ENCODE measurements at regions not wholly inside any gene's neighbourhood (a gene's known extent, or its start where the extent isn't known, plus 50 kb on each side); places are given as distances from the start of the nearest gene placed in this dataset.

DNA sequence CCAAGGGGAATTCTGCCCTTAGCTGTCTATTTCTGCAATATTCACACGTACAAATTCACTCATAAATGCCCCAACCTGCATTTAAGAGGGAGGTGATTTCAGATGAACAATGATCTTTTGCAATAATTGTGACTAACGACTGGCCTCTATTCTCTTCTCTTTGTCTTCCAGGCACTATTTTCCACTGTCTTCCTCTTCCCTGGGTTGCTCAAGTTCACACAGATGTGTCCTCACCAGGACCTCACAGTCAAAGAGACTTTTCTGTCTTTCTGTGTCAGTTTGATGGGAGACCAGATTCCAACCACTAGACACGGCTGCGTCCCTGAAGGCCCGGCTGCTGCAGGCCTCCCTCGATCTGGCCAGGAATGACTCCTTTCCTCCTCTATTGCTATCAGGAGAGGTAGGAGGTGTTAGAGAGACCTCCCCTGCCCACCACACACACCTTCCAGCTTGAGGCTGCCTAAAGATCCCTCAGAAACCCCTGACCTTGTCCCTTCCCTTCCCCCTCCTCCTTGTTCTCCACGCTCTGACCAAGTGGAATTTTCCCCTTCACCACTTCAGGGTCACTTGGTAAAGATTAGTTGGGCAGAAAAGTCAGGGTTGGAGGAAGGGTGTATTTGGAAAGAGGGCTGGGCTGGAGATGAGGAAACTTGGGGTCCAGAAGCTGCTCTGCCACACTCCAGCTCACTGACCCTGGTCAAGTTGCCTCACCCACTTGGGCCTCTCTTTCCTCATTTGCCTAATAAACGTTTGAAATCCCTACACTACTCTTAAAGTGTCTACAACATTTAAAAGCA is 109.2 kb upstream of the COPS8 start:
- H3K4me3 Mint-ChIP-seq: no peak overlapping the region
- no peaks in the 10 kb centered on the region for H3K27me3 Mint-ChIP-seq (ENCODE audit: low read depth)
- no peaks in the 10 kb centered on the region for H3K4me1 Mint-ChIP-seq (ENCODE audit: low read depth)
- H3K27ac Mint-ChIP-seq: no peak overlapping the region
- H3K9me3 Mint-ChIP-seq: no peaks in the 10 kb centered on the region
- no peak for ATAC-seq (replicated peaks in 1 of 2)
- no peak for DNase-seq
- H3K36me3 Mint-ChIP-seq (ENCODE audit: insufficient read depth in 2 of 2): no peaks in the 10 kb centered on the region

DNA sequence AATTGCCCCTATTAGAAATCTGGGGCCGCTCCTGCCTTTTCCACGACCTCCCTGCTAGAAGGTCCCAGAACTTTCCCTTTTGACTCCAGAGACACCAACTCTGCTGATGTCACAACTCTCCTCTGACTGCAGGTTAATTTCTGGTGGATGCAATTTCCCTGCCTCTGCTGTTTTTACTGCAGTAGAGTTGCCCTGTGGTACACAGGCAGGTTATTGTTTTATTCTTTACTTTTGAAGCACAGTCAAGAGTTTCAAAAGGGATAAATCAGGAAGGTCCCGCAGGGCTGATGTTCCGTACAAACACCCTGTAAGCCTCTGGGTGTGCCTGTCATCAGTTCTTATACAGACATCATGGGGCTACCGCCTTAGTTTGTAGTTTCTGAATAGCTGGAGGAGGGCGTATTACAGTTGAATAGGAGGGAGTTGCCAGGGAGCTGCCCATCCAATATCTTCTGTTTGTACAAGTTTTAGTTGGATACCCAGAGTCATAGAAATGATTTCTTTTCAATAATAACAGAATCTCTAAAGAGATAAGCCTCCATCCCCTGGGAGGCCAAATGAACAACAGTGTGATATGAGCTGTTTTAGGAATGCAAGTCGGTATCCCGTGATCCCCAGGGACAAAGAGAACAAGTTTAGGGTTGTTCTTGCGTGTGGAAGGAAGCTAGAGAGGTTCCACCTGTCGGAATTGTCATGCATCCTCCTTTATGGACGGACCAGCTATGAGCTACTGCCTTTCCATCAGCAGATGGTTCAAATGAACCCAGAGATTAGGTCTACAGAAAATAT is 108.4 kb upstream of the COPS8 start:
- Mint-ChIP-seq H3K9me3 (no peaks in the 10 kb centered on the region), H3K27me3 (ENCODE audit: low read depth) (no peaks in the 10 kb centered on the region), H3K27ac (no peak overlapping the region), H3K4me1 (ENCODE audit: low read depth) (no peaks in the 10 kb centered on the region), H3K36me3 (ENCODE audit: insufficient read depth in 2 of 2) (no peaks in the 10 kb centered on the region), H3K4me3 (no peak overlapping the region)
- no peak for DNase-seq
- no peak for ATAC-seq (replicated peaks in 1 of 2)

DNA sequence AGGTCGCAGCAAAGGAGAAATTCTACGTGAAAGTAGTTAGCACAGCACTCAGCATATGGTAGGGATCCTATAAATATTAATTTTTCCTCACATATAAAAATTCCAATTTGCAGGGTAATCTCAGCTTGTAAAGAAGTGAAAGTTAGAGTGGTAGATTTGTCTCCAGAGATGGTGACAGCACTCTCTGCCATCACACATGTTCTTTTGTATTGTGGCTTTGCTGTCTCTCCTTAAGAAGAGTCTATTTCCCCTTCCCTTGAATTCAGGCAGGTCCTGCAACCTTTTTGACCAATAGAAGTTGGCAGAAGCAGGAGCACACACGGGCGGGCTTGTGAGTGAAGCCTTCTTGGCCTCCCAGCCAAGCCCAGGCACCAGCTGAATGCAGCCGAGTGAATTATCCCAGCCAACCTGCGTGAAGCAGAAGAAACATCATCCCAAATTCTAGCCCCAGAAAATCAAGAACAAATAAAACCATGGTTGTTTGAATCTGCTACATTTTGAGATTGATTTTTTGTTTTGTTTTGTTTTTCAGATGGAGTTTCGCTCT is 107.8 kb upstream of the COPS8 start:
- peaks cover 0 to 3% of the 10 kb centered on the region in 2 donors for H3K9me3 Mint-ChIP-seq
- peaks cover 0 to 2% of the 10 kb centered on the region in 2 donors for H3K36me3 Mint-ChIP-seq (ENCODE audit: insufficient read depth in 2 of 2)
- no peak overlapping the region for H3K4me3 Mint-ChIP-seq
- DNase-seq: no peak
- no peak for ATAC-seq (replicated peaks in 1 of 2)
- H3K27ac Mint-ChIP-seq: no peak overlapping the region
- H3K27me3 Mint-ChIP-seq (ENCODE audit: low read depth): no peaks in the 10 kb centered on the region
- no peaks in the 10 kb centered on the region for H3K4me1 Mint-ChIP-seq (ENCODE audit: low read depth)

DNA sequence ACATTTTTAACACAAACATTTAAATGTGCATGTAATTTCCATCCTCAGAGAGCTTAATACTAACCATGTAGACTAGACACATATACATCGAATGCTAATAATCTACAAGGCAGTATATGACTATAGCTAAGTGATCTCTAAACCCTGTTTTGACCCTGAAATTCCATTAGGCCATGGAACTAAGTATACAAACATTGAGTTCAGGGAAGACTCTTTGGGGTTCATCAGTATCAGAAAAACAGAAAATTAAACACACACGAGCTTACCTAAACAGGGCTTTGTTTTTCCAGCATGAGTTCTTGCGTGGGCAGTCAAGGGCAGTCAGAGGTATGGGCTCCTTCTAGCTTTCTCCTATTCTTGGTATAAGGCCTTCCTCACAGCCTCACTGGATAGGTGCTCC is 106.0 kb upstream of the COPS8 start:
- DNase-seq (no peak), ATAC-seq (replicated peaks in 1 of 2) (no peak)
- Mint-ChIP-seq H3K27me3 (ENCODE audit: low read depth) (peaks cover 3% of the 10 kb centered on the region), H3K4me3 (no peak overlapping the region), H3K27ac (no peak overlapping the region), H3K4me1 (ENCODE audit: low read depth) (no peaks in the 10 kb centered on the region), H3K36me3 (ENCODE audit: insufficient read depth in 2 of 2) (peaks cover 2% of the 10 kb centered on the region in 2 donors), H3K9me3 (peaks cover 0 to 5% of the 10 kb centered on the region in 2 donors)

DNA sequence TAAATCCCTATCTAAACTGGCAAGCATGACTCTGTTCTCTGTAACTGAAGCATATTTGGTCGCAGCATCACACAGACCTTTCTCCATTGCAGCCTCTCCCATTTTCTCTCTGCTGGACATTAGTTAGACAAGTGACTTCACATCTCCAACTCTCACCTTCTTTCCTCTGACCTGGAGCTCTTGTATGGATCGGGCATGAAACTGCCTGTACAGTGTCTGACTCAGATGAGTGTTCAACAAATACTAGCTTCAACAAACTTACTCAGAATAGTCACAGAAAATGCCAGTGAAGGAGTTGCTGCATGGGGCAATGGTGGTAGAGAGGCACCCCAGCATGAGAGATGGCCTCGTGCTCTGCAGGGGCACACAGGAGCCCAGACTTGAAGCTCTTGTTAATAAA is 104.7 kb upstream of the COPS8 start:
- H3K4me1 Mint-ChIP-seq (ENCODE audit: low read depth): no peaks in the 10 kb centered on the region
- H3K4me3 Mint-ChIP-seq: no peak overlapping the region
- H3K36me3 Mint-ChIP-seq (ENCODE audit: insufficient read depth in 2 of 2): peaks cover 2% of the 10 kb centered on the region in 2 donors
- H3K9me3 Mint-ChIP-seq: peaks cover 0 to 5% of the 10 kb centered on the region in 2 donors
- ATAC-seq (replicated peaks in 1 of 2) (no peak), DNase-seq (no peak)
- peaks cover 6% of the 10 kb centered on the region for H3K27me3 Mint-ChIP-seq (ENCODE audit: low read depth)
- H3K27ac Mint-ChIP-seq: no peak overlapping the region

DNA sequence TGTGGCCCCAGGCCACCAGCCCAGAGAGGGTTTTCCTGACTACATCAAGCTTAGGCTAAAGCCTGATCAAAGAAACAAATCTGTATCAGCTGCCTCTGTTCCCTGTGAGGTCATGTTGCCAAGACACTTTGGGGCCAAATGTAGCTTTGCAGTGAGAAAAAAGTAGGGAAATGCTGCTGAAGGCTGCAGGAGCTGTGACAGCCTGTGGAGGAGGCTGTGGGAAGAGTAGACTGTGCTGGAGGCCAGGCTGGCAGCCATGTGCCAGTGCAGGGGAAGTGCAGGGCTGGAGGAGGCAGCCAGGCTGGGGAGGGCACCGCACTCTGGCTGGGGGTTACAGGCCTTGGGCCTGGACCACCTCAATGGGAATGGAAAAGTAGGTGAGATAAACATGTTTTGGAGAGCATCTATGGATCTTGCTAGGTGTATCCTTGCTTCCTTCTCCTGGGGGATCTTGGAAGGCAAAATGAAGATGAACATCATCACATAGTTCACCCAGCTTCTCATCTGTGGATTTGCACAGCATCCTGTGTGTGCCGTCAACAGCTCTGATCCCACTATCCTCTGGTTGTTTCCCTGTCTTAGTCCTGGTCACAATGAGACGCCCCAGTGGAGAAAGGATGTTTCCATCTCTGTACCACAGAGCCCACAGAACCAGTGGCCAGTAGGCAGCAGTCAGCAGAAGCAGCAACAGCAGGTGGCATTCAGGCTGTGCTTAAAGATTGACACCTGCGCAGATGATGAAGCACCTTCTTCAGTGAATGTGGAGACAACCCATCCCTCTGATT is 103.8 kb upstream of the COPS8 start:
- DNase-seq: no peak
- Mint-ChIP-seq H3K36me3 (ENCODE audit: insufficient read depth in 2 of 2) (peaks cover 2% of the 10 kb centered on the region in 2 donors), H3K4me3 (no peak overlapping the region), H3K27me3 (ENCODE audit: low read depth) (peaks cover 7% of the 10 kb centered on the region), H3K4me1 (ENCODE audit: low read depth) (no peaks in the 10 kb centered on the region), H3K9me3 (peaks cover 0 to 5% of the 10 kb centered on the region in 2 donors), H3K27ac (no peak overlapping the region)
- no peak for ATAC-seq (replicated peaks in 1 of 2)

DNA sequence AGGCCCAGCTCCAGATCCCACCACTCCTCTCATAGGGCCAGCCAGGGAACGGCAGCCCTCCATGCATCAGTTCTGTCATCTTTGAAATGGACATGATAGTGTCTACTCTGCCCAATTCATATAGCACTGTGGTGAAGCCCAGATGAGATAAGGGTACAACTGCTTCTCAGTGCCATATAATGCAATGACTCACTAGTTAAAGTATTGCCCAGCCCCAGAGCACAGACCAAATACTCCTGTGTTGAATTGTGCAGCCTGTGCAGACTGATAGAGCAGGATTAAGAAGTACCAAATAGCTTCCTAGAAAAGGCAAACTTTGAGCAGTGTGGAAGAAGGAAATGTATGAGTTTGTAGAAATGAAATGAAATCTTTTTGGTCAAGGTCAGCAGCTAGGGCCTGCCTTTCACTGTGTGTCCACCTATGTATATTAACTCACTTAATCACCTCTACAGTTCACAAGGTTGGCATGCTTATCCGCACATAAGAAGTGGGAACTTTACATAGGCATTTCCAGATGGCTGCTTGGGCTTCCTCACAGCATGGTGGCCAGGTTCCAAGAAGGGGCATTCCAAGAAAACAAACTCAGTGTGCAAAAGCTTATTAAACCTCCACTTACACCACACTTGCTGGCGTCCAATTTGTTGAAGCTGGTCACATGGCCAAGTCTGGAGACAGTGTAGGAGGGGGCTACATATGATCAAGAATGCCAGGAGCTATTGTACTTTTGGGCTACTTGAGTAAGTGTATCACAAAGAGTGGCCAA is 102.8 kb upstream of the COPS8 start:
- peaks cover 2% of the 10 kb centered on the region in 2 donors for H3K36me3 Mint-ChIP-seq (ENCODE audit: insufficient read depth in 2 of 2)
- ATAC-seq (replicated peaks in 1 of 2) (no peak), DNase-seq (no peak)
- H3K27me3 Mint-ChIP-seq (ENCODE audit: low read depth): peaks cover 13% of the 10 kb centered on the region
- H3K27ac Mint-ChIP-seq: no peak overlapping the region
- peaks cover 0 to 5% of the 10 kb centered on the region in 2 donors for H3K9me3 Mint-ChIP-seq
- no peak overlapping the region for H3K4me3 Mint-ChIP-seq
- H3K4me1 Mint-ChIP-seq (ENCODE audit: low read depth): no peaks in the 10 kb centered on the region

DNA sequence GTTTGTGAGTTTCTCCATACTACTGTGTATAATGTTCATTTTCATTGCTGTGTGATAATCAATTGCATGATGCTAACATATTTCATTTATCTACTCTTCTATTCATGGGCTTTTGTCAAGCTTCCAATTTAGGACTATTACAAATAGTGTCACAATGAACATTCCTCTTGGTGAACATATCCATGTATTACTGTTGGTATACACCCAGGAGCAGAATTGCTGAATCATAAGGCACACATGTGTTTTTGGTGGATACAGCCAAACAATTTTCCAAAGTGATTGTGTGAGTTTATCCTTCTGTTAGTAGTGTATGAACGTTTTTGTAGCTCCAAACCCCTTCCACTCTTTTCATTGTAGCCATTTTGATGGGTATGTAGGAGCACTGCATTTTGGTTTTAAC is 101.6 kb upstream of the COPS8 start:
- no peak overlapping the region for H3K4me3 Mint-ChIP-seq

DNA sequence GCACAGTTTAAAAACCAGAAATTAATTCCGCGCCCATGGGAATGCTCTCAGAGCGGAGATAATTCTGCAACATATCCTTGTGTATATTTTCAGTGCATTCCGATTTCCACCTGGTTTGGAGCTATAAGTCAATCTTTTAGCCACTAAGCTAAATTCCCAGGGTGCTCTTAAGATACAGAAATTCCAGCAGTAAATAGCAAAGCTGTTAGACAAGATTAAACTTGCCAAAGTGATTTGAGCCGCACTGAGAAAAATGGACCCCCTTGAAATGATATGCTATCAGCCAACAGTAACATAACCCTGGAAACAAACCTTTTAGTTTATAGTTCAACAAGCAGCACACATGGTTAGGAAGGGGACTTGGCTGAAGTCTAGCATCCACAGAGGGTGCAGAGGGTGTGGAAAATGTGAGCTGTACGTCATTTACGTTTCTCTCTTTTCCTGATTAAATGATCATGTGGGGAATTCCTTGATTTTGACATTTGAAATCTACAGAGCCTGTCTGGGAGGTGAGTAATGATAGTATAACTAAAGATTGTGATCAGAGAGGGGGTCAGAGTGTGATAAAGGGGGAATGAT is 99.8 kb upstream of the COPS8 start:
- Mint-ChIP-seq H3K4me3 (no peak overlapping the region), H3K27ac (no peak overlapping the region), H3K36me3 (ENCODE audit: insufficient read depth in 2 of 2) (peaks cover 2% of the 10 kb centered on the region in 2 donors), H3K27me3 (ENCODE audit: low read depth) (peaks cover 26% of the 10 kb centered on the region), H3K4me1 (ENCODE audit: low read depth) (no peaks in the 10 kb centered on the region), H3K9me3 (peaks cover 0 to 5% of the 10 kb centered on the region in 2 donors)
- ATAC-seq (replicated peaks in 1 of 2) (no peak), DNase-seq (no peak)

More for the DNA sequence above, 101.6 kb upstream of the COPS8 start:
- Mint-ChIP-seq H3K9me3 (peaks cover 0 to 5% of the 10 kb centered on the region in 2 donors), H3K27ac (no peak overlapping the region), H3K4me1 (ENCODE audit: low read depth) (no peaks in the 10 kb centered on the region), H3K27me3 (ENCODE audit: low read depth) (peaks cover 23% of the 10 kb centered on the region), H3K36me3 (ENCODE audit: insufficient read depth in 2 of 2) (peaks cover 2% of the 10 kb centered on the region in 2 donors)
- DNase-seq (no peak), ATAC-seq (replicated peaks in 1 of 2) (no peak)

DNA sequence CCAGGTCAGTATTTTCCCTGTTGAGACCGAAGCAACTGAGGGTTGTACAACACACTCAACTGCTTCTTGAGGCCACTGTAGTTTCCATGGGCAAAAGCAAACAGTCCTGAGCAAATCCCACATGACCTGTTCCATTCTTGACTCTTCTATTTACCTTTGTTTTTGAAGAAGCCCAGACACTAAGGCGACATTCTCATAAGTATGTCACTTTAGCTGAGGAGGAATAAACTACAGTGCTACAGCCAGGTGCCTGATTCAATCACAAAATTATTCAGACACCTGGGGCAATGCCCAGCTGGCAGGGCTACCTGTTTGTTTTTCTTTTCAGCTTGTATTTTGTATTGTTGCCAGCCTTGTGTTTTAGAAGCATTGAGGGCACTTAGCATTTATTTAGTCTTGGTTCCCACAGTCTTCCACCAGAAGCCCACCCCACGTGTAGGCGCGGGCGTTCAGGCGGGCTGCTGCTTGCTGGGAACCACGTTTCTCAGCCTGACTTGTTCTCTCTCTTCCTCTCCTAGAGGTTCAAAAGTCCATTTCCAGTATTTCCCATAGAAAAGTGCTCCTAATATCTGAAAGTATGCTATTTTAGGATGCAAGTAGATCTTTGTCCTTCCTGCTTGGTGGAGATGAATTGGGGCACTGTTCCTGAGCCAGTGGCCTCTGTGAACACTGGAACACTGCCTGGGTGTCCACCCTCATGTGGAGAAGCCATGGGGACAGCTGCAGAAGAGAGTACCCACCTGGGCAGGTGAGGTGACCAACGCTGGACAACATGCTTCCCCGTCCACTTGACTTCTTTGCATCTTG is 99.0 kb upstream of the COPS8 start:
- no peak for DNase-seq
- peaks cover 0 to 5% of the 10 kb centered on the region in 2 donors for H3K9me3 Mint-ChIP-seq
- no peak for ATAC-seq (replicated peaks in 1 of 2)
- H3K27ac Mint-ChIP-seq: no peak overlapping the region
- peaks cover 30% of the 10 kb centered on the region for H3K27me3 Mint-ChIP-seq (ENCODE audit: low read depth)
- peaks cover 2% of the 10 kb centered on the region in 2 donors for H3K36me3 Mint-ChIP-seq (ENCODE audit: insufficient read depth in 2 of 2)
- H3K4me1 Mint-ChIP-seq (ENCODE audit: low read depth): no peaks in the 10 kb centered on the region
- no peak overlapping the region for H3K4me3 Mint-ChIP-seq

DNA sequence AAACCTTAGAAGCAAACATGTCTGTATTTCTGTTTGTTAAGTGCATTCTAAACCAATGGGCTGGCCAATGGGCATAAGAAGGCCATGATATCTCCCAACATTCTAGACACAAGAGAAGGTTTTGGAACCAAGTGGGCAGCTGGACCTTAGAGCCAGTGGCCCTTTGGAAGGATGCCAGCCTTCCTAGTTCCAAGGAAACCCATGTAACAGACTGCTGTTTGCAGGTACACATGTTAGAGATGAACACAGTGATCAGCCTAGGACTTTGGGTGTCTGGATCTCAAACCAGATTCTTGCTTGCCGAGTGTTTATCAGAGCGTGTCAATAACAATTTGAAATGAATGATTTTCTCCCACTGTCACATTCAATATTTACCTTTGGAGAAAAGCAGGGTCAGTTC is 97.5 kb upstream of the COPS8 start:
- peaks cover 0 to 2% of the 10 kb centered on the region in 2 donors for H3K9me3 Mint-ChIP-seq
- H3K27me3 Mint-ChIP-seq (ENCODE audit: low read depth): peaks cover 33% of the 10 kb centered on the region
- H3K4me3 Mint-ChIP-seq: no peak overlapping the region
- no peaks in the 10 kb centered on the region for H3K4me1 Mint-ChIP-seq (ENCODE audit: low read depth)
- no peak for ATAC-seq (replicated peaks in 1 of 2)
- peaks cover 0 to 2% of the 10 kb centered on the region in 2 donors for H3K36me3 Mint-ChIP-seq (ENCODE audit: insufficient read depth in 2 of 2)
- DNase-seq: no peak
- H3K27ac Mint-ChIP-seq: no peak overlapping the region

All from activated T-cell treated with anti-CD3 and anti-CD28 coated beads, Interleukin-2, amount 50 U/mL, for 72 hours (primary cell).